Posterior cingulate gyrus (tissue), 11 donors: ENCODE measurements at regions not wholly inside any gene's neighbourhood (a gene's known extent, or its start where the extent isn't known, plus 50 kb on each side); places are given as distances from the start of the nearest gene placed in this dataset.
"Not testable (repeated sequence)": the region's sequence is repeated elsewhere in the genome, so short reads cannot be mapped to it uniquely, and the experiment has no call there.

Source experiments
- DNase-seq, 10 donors: peaks; one replicate each; pipeline versions ENCODE4 v3.0.0 to v3.0.0-alpha.2; 2020 to 2021; ENCODE audit warnings: mixed read lengths in 3 of 10
- intact Hi-C: fragments of 100-400 bp; cut with DNase I; formaldehyde crosslinking; loops from one replicate; pipeline ENCODE4 v1.15.1; 2023

DNA sequence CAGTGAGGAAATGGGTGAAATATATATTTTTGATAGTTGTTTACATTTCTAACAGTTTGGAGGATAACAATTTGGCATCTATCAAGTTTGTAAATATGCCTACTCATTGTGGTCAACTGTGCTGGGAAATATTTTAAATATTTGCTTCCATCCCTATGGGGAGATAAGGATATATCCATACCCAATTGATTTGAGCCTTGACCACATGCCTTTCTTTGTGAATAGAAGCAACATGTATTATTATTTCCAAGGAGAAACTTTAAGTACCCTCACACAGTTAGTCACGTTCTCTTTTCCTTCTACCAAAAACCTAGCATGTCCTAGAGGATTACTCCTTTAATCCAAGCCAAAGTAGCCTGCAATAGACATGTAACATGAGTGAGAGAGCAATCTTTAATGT lies 245.4 kb upstream of the CBLB start:
- intact Hi-C loops: no loop called here

DNA sequence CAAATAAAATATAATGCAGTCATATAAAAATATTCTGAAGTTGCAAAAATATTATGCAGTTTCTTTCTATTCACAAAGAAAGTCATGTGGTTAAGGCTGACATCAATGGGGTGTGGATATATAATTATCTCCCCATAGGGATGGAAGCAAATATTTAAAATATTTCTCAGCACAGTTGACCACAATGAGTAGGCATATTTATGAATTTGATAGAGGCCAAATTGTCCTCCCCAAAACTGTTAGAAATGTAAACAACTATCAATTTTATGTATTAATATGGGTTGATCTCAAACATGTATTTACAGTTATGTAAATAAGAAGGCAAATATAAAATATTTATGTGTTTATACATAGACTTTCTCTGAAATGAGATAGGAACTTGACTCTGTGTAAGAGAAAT lies 246.0 kb upstream of the CBLB start:
- intact Hi-C loops: no loop called here
- DNase-seq: no peak

More for the DNA sequence above, 245.4 kb upstream of the CBLB start:
- DNase-seq: no peak

GRCh38 chr3:106115557-106115956 lies 246.7 kb upstream of the CBLB start:
- intact Hi-C loops: no loop called here
- DNase-seq: no peak

DNA sequence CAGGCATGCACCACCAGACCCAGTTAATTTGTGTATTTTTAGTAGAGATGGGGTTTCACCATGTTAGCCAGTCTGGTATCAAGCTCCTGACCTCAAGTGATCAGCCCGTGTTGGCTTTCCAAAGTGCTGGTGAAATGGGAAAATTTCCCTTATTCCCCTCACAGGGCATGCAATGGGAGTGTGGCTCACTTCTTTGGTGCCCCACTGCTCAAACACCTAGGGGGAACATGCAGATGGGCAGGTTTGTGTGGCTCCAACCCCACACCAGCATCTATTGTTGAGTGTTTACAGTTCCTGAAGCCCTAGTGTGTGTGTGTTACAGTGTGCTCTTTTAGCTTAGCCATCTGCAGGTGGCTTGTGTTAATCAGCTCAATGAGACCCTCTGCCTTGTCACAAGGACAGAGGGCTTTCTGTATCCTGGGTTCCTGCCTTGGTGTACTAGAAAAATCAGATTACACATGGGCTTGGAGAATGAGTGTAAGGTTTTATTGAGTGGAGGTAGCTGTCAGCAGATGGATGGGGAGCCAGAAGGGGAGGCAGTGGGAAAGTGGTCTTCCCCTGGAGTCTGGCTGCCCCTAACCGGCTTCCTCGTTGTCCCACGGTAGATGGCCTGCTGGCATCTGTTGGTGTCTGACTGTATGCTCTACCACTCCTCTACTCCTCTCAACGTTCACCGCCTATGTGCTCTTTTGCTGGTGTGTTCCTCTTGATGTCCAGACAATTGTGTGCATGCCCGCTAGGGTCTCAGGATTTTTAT lies 248.1 kb upstream of the CBLB start:
- intact Hi-C loops: no loop called here
- no peak for DNase-seq

DNA sequence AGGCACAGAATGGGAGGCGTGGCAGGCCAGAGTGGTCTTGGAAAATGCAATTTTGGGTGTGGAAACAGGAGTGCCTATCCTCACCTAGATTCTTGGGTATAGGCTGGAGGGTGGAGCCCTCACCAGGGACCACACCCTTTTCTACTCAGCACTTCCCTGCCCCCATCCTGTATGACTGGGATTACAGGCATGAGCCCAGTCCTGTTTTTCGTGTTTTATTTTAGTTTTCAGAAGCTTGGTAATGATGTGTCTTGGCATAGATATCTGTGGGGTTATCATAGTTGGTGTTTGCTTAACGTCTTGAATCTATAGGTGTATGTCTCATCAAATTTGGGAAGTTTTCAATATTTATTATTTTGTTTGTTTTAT lies 248.7 kb upstream of the CBLB start:
- no peak for DNase-seq
- intact Hi-C loops: no loop called here

- intact Hi-C loops: no loop called here
- DNase-seq: no peak
These were observed 250.8 kb upstream of the CBLB start for GRCh38 chr3:106119614-106120082.

GRCh38 chr3:106120356-106120755 lies 251.5 kb upstream of the CBLB start:
- intact Hi-C loops: no loop called here

DNA sequence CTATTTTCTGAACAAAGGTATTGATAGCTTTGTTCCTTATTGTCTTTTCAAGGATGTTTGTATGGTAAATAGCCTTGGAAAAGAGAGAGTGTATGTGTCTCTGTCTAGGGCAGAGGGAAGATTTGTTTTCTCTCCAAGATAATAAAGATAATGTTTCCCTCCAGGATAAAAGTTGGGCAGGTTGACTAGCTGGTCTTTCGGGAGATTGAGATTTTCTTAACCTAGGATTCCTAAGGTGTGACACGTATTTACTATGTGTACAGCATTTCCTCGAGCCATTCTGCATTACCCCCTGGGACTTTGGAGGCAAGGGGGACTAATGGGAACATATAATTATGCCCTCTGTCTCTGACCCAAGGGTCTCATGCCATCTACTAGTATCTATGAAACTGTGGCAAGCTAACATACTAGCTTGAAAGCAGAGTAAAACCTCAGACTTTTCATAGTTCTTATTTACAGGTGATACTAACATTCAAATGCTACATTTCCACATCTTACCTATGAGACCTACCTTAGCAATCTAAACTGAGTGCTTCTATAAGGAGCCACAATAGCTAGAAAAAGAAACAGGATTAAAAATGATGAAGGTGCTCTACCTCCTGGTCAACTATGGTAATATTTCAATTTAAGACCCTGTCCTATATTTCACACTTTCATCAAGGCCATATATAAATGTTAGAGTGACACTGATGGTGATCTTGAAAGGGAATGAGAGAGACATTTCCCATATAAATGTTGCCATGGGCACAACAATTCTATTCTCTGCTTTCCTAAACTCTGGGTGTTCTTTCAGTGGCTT lies 252.9 kb upstream of the CBLB start:
- DNase-seq: no peak
- intact Hi-C loops: no loop called here

More at GRCh38 chr3:106120356-106120755, 251.5 kb upstream of the CBLB start:
- DNase-seq: no peak

DNA sequence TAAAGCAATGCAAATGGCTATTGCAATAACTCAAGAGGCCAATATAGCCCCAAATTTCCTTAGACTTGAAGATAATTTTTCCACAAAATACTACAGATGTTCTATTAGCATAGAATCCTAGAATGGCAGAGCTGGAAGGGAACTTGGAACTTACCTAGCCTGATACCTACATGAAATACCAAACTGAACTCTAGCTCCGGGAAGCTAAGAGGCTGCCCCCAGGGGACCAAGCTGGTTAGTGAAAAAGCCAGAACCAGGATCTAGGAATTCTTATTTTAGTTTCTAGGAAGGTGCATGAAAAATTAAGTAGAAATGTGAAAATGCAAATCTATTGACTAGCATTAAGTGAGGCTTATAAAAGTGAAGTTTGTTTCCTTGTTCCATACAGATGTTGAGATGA lies 256.0 kb upstream of the CBLB start:
- intact Hi-C loops: no loop called here
- no peak for DNase-seq

DNA sequence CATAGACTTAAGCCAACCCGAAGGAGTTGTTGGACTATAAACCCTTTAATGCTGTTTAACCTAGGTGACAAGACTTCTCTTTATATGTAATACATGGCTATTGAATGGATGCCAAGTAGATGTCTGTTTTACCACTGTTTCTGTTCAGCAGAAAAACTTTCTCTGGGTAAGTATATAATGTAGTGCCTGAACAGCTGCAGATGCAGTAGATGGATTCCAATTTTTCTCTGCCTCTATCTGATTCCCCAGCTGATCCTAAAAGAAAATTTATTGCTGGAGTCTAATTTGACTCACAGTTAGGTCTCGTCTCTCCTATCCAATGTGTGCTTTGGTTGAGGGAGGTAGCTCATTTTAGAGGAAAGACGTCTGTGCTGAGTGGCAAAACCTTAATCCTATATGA lies 256.5 kb upstream of the CBLB start:
- no peak for DNase-seq
- intact Hi-C loops: no loop called here

- no peak for DNase-seq
- intact Hi-C loops: no loop called here
These were observed 257.4 kb upstream of the CBLB start for GRCh38 chr3:106126067-106126845.

GRCh38 chr3:106126846-106127235 lies 258.0 kb upstream of the CBLB start:
- DNase-seq: no peak
- intact Hi-C loops: no loop called here

- intact Hi-C loops: no loop called here
- DNase-seq: no peak
These were observed 261.1 kb upstream of the CBLB start for GRCh38 chr3:106129939-106130338.

DNA sequence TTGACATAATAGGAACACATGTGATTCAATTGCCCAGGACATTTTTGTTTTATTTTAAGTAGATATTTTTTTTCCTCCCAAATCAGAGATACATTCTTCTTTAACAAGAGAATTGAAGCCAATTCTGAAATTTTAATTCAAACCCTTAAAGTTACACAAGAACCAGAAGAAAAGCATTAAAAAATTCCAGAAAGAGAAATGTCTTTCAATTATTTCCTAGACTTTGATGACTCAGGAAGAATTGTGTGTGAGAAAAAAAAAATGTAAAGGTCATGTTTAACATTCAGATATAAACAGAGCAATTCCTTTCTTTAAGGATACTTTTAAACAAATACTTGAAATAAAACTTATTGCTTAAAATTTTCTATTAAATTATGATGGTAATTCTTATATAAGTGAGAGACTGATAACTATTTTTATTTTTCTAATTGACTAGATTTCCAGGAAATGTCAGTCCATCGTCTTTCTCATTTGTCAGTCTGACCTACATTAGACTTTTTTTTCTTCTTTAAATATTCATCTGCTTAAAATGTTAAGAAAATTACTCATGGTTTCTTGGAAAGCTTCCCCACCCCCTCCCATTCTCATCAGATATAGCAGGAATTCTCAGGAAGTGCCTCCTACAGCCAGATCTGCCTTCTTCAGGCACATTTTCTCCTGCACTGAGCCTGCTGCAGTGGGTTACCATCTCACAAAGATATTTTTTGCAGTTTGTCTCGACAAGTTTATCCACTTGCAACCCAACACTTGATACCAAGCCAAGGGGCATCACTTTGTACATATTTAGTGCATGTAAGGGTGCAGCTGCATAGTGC lies 261.8 kb upstream of the CBLB start:
- DNase-seq: no peak
- intact Hi-C loops: no loop called here

GRCh38 chr3:106135451-106136160 lies 266.8 kb upstream of the CBLB start:
- DNase-seq: peak in 2 of 10 donors; percentile 69 to 85
- intact Hi-C loops: no loop called here

DNA sequence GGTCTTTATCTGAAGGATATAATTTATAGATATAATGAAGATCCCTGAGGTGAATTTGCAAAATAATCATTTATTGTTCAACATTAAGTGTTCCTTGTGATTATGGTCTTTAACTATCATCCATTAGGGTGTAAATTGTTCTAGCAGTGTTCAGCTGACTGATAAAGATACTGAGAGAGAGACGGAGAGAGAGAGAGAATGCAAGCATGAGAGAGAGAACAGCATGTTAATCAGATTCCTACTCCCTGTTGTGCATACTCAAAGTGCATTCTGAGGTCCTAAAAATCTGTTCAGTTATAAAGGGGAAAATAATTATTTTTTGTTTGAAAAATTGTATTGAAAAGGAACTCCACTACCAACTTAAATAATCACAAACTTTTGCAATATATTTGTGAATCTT lies 271.0 kb upstream of the CBLB start:
- intact Hi-C loops: no loop called here
- no peak for DNase-seq

GRCh38 chr3:106140431-106140830 lies 271.6 kb upstream of the CBLB start:
- intact Hi-C loops: no loop called here
- no peak for DNase-seq

GRCh38 chr3:106144030-106144429 lies 275.2 kb upstream of the CBLB start:
- intact Hi-C loops: no loop called here
- no peak for DNase-seq

- intact Hi-C loops: not testable (repeated sequence)
These were observed 279.7 kb upstream of the CBLB start for GRCh38 chr3:106148440-106149082.

More at GRCh38 chr3:106148440-106149082, 279.7 kb upstream of the CBLB start:
- peak in 3 of 10 donors; percentile 64 to 79 (median 66) for DNase-seq
